HG02884 (cell line): ENCODE measurements at regions not wholly inside any gene's neighbourhood (a gene's known extent, or its start where the extent isn't known, plus 50 kb on each side); places are given as distances from the start of the nearest gene placed in this dataset.

Source experiments
- ATAC-seq: cut with Tn5 transposase; IDR thresholded peaks from one replicate; pipeline ENCODE4 v1.9.1; 2021; ENCODE audit warnings: mild to moderate bottlenecking, moderate library complexity; ENCODE audit not compliant: unreplicated experiment

GRCh38 chr14:82309199-82309598 lies 775.5 kb upstream of the SEL1L start:
- no peak for ATAC-seq

GRCh38 chr14:82313889-82314288 lies 780.2 kb upstream of the SEL1L start:
- no peak for ATAC-seq

- no peak for ATAC-seq
These were observed 794.8 kb upstream of the SEL1L start for GRCh38 chr14:82328442-82328841.

- ATAC-seq, result no peak
These were observed 807.7 kb upstream of the SEL1L start for GRCh38 chr14:82341261-82341810.

- ATAC-seq, result no peak
These were observed 808.9 kb upstream of the SEL1L start for GRCh38 chr14:82342596-82342995.

- ATAC-seq, result no peak
These were observed 811.5 kb upstream of the SEL1L start for GRCh38 chr14:82345184-82345583.

- ATAC-seq, result no peak
These were observed 820.5 kb upstream of the SEL1L start for GRCh38 chr14:82354126-82354525.

GRCh38 chr14:82359201-82359600 lies 825.5 kb upstream of the SEL1L start:
- no peak for ATAC-seq

- ATAC-seq, result no peak
These were observed 828.8 kb upstream of the SEL1L start for GRCh38 chr14:82362452-82362851.

- ATAC-seq, result no peak
These were observed 831.8 kb upstream of the SEL1L start for GRCh38 chr14:82365471-82365870.

- ATAC-seq, result no peak
These were observed 833.1 kb upstream of the SEL1L start for GRCh38 chr14:82366803-82367202.

GRCh38 chr14:82379291-82379690 lies 845.6 kb upstream of the SEL1L start:
- ATAC-seq, result no peak

- ATAC-seq, result no peak
These were observed 851.4 kb upstream of the SEL1L start for GRCh38 chr14:82385048-82385447.

GRCh38 chr14:82387699-82388098 lies 854.0 kb upstream of the SEL1L start:
- no peak for ATAC-seq

GRCh38 chr14:82388488-82388887 lies 854.8 kb upstream of the SEL1L start:
- no peak for ATAC-seq

GRCh38 chr14:82390586-82390985 lies 856.9 kb upstream of the SEL1L start:
- ATAC-seq, result no peak

- no peak for ATAC-seq
These were observed 861.3 kb upstream of the SEL1L start for GRCh38 chr14:82394916-82395315.

GRCh38 chr14:82398256-82398655 lies 864.6 kb upstream of the SEL1L start:
- ATAC-seq, result no peak

- ATAC-seq, result no peak
These were observed 870.3 kb upstream of the SEL1L start for GRCh38 chr14:82403987-82404386.

GRCh38 chr14:82410064-82410463 lies 876.4 kb upstream of the SEL1L start:
- no peak for ATAC-seq

- no peak for ATAC-seq
These were observed 877.6 kb upstream of the SEL1L start for GRCh38 chr14:82411298-82411697.

- no peak for ATAC-seq
These were observed 878.9 kb upstream of the SEL1L start for GRCh38 chr14:82412545-82412944.

GRCh38 chr14:82414853-82415539 lies 881.3 kb upstream of the SEL1L start:
- no peak for ATAC-seq
